ENCODE measurements at regions not wholly inside any gene's neighbourhood (a gene's known extent, or its start where the extent isn't known, plus 50 kb on each side); places are given as distances from the start of the nearest gene placed in this dataset.

GRCh38 chr1:60681095-60681860, 401.1 kb upstream of the NFIA start:
- no peak overlapping the region for H3K9ac ChIP-seq

GRCh38 chr1:60679524-60680375, 402.6 kb upstream of the NFIA start:
- no peak for TF ChIP-seq CTCF (IDR thresholded peaks at IDR 0.05)
- Histone ChIP-seq H3K4me2 (ENCODE audit: low read length) (no peak overlapping the region), H3K4me3 (ENCODE audit: low read depth, low read length) (no peak overlapping the region), H3K9ac (no peak overlapping the region), H3K79me2 (no peaks in the 10 kb centered on the region), H3K27me3 (ENCODE audit: control insufficient read depth, insufficient read depth, low read length) (no peaks in the 10 kb centered on the region), H2AFZ (no peak overlapping the region), H3K4me1 (no peaks in the 10 kb centered on the region), H3K9me3 (ENCODE audit: control insufficient read depth, low read length) (no peaks in the 10 kb centered on the region), H3K36me3 (ENCODE audit: control insufficient read depth, insufficient read depth, low read length) (no peaks in the 10 kb centered on the region), H3K27ac (no peak overlapping the region)

More at GRCh38 chr1:60681095-60681860, 401.1 kb upstream of the NFIA start:
- no peak overlapping the region for H3K4me2 ChIP-seq (ENCODE audit: low read length)
- no peak overlapping the region for H3K27ac ChIP-seq
- H2AFZ ChIP-seq = no peak overlapping the region
- no peaks in the 10 kb centered on the region for H3K36me3 ChIP-seq (ENCODE audit: control insufficient read depth, insufficient read depth, low read length)
- no peaks in the 10 kb centered on the region for H3K4me1 ChIP-seq
- TF ChIP-seq CTCF (IDR thresholded peaks at IDR 0.05) = no peak
- H3K27me3 ChIP-seq (ENCODE audit: control insufficient read depth, insufficient read depth, low read length) = no peaks in the 10 kb centered on the region
- H3K9me3 ChIP-seq (ENCODE audit: control insufficient read depth, low read length) = no peaks in the 10 kb centered on the region
- H3K4me3 ChIP-seq (ENCODE audit: low read depth, low read length) = no peak overlapping the region
- H3K79me2 ChIP-seq = no peaks in the 10 kb centered on the region

GRCh38 chr1:60678802-60679201, 403.6 kb upstream of the NFIA start:
- no peak overlapping the region for H3K27ac ChIP-seq
- no peak for TF ChIP-seq CTCF (IDR thresholded peaks at IDR 0.05)

GRCh38 chr1:60678391-60678790, 404.0 kb upstream of the NFIA start:
- no peaks in the 10 kb centered on the region for H3K9me3 ChIP-seq (ENCODE audit: control insufficient read depth, low read length)
- H3K4me2 ChIP-seq (ENCODE audit: low read length) = no peak overlapping the region
- H3K4me3 ChIP-seq (ENCODE audit: low read depth, low read length) = no peak overlapping the region
- no peaks in the 10 kb centered on the region for H3K4me1 ChIP-seq
- no peak for TF ChIP-seq CTCF (IDR thresholded peaks at IDR 0.05)
- H3K27me3 ChIP-seq (ENCODE audit: control insufficient read depth, insufficient read depth, low read length) = no peaks in the 10 kb centered on the region
- no peaks in the 10 kb centered on the region for H3K36me3 ChIP-seq (ENCODE audit: control insufficient read depth, insufficient read depth, low read length)
- no peak overlapping the region for H3K9ac ChIP-seq
- H2AFZ ChIP-seq = no peak overlapping the region
- no peak overlapping the region for H3K27ac ChIP-seq
- no peaks in the 10 kb centered on the region for H3K79me2 ChIP-seq

More at GRCh38 chr1:60678802-60679201, 403.6 kb upstream of the NFIA start:
- Histone ChIP-seq H3K4me3 (ENCODE audit: low read depth, low read length) (no peak overlapping the region), H3K4me1 (no peaks in the 10 kb centered on the region), H3K4me2 (ENCODE audit: low read length) (no peak overlapping the region), H2AFZ (no peak overlapping the region), H3K27me3 (ENCODE audit: control insufficient read depth, insufficient read depth, low read length) (no peaks in the 10 kb centered on the region), H3K36me3 (ENCODE audit: control insufficient read depth, insufficient read depth, low read length) (no peaks in the 10 kb centered on the region), H3K79me2 (no peaks in the 10 kb centered on the region), H3K9me3 (ENCODE audit: control insufficient read depth, low read length) (no peaks in the 10 kb centered on the region), H3K9ac (no peak overlapping the region)
